ENCODE measurements at regions not wholly inside any gene's neighbourhood (a gene's known extent, or its start where the extent isn't known, plus 50 kb on each side); places are given as distances from the start of the nearest gene placed in this dataset.

DNA sequence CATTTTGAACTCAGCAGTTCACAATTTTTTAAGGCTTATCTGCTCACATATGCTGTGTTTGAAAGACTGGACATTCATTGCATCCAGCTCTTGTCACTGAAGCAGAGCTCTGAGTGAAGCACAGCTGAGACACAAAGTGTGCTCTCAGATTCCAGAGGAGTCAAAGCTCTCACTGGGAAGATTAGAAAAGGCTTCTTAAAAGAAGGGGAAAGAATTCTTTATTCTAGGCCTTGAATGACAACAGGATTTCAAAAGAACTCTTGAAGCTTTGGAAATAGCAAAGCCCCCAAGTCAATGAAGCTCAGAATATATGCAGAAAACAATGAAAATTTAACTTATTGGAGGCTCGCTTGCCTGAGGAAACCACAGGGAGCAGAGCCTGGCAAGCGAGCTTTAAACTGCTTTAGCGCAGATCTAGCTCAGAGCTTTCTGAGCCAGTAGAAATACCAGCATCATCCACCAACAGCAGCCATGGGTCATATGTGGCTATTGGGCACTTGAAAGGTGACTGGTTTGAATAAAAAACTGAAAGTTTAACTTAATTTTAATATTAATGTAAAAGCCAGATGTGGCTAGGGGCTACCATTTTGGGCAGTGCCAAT lies 369.7 kb downstream of the OSR1 start:
- TF ChIP-seq, protein P1, sequence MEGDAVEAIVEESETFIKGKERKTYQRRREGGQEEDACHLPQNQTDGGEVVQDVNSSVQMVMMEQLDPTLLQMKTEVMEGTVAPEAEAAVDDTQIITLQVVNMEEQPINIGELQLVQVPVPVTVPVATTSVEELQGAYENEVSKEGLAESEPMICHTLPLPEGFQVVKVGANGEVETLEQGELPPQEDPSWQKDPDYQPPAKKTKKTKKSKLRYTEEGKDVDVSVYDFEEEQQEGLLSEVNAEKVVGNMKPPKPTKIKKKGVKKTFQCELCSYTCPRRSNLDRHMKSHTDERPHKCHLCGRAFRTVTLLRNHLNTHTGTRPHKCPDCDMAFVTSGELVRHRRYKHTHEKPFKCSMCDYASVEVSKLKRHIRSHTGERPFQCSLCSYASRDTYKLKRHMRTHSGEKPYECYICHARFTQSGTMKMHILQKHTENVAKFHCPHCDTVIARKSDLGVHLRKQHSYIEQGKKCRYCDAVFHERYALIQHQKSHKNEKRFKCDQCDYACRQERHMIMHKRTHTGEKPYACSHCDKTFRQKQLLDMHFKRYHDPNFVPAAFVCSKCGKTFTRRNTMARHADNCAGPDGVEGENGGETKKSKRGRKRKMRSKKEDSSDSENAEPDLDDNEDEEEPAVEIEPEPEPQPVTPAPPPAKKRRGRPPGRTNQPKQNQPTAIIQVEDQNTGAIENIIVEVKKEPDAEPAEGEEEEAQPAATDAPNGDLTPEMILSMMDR (IDR thresholded peaks at IDR 0.05; ENCODE audit: low read depth, low read length), result no peak

DNA sequence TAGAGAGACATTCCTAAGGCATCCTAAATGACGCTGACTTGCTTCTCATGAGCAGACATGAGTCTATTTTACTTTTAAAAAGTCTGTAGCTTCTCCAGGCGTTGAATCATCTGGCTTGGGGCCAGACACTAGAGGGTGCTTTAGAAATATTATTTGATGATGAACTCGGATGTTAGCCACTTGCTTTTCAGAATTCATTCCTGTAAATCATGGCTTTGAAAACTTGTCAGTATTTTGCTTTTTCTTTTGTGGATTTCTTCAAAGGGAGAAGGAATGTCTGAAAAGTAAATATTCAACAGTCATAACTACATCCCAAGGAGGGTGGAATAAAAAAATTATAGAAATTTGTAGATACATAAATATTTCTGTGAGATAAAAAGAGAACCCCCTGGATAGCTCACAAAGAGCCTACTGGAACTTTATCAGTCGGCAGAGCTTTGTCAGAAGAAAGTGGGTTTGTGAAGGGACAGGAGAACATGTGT lies 370.8 kb downstream of the OSR1 start:
- H3K4me3 ChIP-seq (ENCODE audit: low read depth, low read length), result no peak overlapping the region
- TF ChIP-seq, protein P1 (IDR thresholded peaks at IDR 0.05; ENCODE audit: low read depth, low read length), result no peak

More for the DNA sequence above, 369.7 kb downstream of the OSR1 start:
- H3K4me3 ChIP-seq (ENCODE audit: low read depth, low read length), result no peak overlapping the region

DNA sequence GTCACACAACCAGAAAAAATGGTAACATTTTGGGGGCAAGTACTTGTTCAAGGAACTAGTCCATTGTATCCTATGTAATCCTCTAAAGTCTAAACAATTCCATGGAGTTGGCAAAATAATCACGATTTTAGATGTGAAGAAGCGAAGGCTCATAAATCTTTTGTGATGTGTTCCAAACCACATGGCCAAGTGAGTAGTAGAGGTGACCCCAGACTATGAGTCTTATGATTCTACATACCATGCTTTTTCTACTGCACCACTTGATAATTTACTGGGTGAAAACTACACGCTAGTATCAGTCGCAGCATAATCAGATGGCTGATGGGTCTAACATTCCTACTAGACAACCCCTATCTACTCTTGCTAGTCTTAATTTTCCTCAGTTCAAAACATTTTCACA lies 371.4 kb downstream of the OSR1 start:
- TF ChIP-seq, protein P1 (IDR thresholded peaks at IDR 0.05; ENCODE audit: low read depth, low read length), result no peak
- H3K4me3 ChIP-seq (ENCODE audit: low read depth, low read length), result no peak overlapping the region

DNA sequence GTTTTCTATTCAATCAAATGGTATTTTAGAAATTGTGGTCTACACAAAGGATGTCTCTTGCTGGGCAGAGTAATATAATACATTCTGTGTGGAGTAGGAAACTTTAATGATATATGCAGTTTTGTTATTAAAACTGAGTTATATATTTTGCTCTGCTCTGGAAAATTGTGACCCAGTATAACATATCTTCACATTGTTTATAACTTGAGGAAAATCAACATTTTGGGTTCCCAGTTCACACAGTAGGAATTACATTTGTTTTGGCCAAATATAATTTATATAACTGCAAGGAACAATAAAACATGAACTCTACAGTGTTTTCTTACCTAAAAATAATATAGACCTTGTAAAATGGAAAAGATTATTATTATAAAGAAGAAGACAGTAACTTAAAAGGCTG lies 372.4 kb downstream of the OSR1 start:
- H3K4me3 ChIP-seq (ENCODE audit: low read depth, low read length), result no peak overlapping the region
- TF ChIP-seq, protein P1 (IDR thresholded peaks at IDR 0.05; ENCODE audit: low read depth, low read length), result no peak

DNA sequence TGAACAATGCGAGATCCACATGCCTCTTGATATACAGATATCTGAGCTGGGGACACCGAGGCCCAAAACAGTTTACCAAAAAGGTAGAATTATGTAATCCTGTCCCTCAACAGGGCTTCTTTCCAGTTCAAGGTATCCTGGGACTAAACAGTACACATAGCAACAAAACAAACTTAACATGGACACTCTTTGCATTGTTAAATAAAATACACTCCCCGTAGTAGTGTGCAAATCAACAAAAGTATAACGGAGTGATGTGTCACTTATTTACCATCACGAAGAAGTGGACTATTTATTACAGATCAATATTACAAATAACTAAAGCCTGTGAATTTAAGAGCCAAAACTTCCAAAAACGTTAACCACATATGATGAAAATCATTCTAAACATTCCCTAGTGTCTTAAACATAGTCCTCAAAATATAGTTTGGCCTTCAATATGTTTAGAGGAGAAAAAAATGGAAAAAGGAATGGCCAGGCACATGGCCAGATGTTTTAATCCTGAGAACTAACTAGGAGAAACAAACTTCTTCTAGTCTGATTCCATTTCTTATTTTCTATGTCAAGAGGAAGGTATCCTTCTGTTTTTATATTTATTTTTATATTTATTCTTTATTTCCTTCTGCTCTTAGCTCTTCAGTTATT lies 377.5 kb downstream of the OSR1 start:
- H3K4me3 ChIP-seq (ENCODE audit: low read depth, low read length), result no peak overlapping the region
- TF ChIP-seq, protein P1 (IDR thresholded peaks at IDR 0.05; ENCODE audit: low read depth, low read length), result no peak

DNA sequence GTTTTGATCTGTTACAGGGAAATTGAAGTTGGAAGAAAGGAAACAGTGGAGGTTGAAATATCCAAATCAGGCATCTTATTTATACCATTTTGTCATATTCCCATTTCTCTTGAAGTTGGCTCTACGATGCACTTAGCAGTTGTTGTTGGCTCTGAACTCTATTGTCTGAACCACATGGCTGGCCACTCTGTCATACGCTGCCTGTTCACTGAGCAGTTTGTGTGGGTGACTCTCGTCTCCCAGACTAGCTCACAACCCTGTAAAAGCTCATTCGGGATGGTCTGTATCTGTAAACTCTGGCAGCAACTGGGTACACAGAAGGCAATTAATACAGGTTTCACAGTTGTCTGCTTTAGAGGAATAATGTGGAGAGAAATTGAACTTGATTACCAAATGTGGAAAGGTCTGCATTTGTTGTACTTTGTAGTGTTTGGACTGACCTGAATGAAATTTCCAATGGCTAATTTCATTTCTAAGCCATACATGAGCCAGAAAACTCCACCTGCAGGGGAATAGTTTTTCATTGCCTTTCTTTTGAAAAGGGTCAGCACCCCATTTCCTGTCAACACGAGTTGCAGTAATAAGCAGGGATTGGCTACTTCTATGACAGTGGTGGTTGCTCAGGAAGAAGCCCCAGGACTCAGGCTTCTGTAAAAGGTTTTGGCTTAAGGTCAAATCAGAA lies 378.2 kb downstream of the OSR1 start:
- TF ChIP-seq, protein P1 (IDR thresholded peaks at IDR 0.05; ENCODE audit: low read depth, low read length), result no peak
- H3K4me3 ChIP-seq (ENCODE audit: low read depth, low read length), result no peak overlapping the region

DNA sequence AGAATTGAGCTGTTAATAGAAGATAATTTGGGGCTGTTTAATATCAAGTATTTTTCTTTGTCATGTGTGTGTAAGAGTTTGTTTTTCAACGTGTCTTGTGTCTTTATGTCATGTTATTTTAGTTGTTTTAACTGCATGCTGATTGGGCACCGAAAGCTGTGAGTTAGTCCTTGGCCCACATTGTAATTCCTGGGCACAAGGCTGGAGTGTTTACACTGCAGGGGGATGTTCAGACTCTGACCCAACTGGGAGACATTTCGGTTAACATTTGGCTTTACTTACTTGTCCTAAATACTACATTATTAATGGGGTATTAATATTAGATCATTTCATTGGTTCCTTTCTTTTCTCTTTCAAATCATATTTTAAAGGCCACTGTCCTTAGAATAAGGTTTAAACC lies 381.0 kb downstream of the OSR1 start:
- TF ChIP-seq, protein P1 (IDR thresholded peaks at IDR 0.05; ENCODE audit: low read depth, low read length), result no peak

More for the DNA sequence above, 381.0 kb downstream of the OSR1 start:
- no peak overlapping the region for H3K4me3 ChIP-seq (ENCODE audit: low read depth, low read length)
